Gastroesophageal sphincter (tissue), 4 donors: ENCODE measurements at regions not wholly inside any gene's neighbourhood (a gene's known extent, or its start where the extent isn't known, plus 50 kb on each side); places are given as distances from the start of the nearest gene placed in this dataset.

ENCODE experiments used
- ATAC-seq: fragments of 150-250 bp; one replicate; pipeline ENCODE4 v1.9.1; 2016; ENCODE audit warnings: mild to moderate bottlenecking, moderate library complexity
- H3K27ac ChIP-seq, 4 donors: fragments of 200-600 bp; sonication (generic) in 3 of 4; 1 replicate in 3 of 4; 2 replicates in 1 of 4; pipeline ENCODE4 v1.5.1; 2016 to 2019
- H3K27me3 ChIP-seq: fragments of 200-600 bp; sonication (generic); one replicate; pipeline ENCODE4 v1.5.1; 2019
- H3K36me3 ChIP-seq, 2 donors: fragments of 200-600 bp; sonication (generic); one replicate each; pipeline ENCODE4 v1.5.1; 2019; ENCODE audit warnings: control low read depth in 1 of 2
- H3K4me1 ChIP-seq, 3 donors: fragments of 200-600 bp; sonication (generic); 1 replicate in 2 of 3; 2 replicates in 1 of 3; pipeline ENCODE4 v1.5.1; 2016 to 2019; ENCODE audit warnings: control low read depth in 2 of 3
- H3K4me3 ChIP-seq, 2 donors: fragments of 200-600 bp; sonication (generic); one replicate each; pipeline ENCODE4 v1.5.1; 2019; ENCODE audit warnings: mild to moderate bottlenecking in 1 of 2, moderate library complexity in 1 of 2
- H3K9me3 ChIP-seq, 3 donors: fragments of 200-600 bp; sonication (generic); one replicate each; pipeline ENCODE4 v1.5.1; 2017 to 2019; ENCODE audit warnings: control low read depth in 2 of 3
- CTCF ChIP-seq, 4 experiments: fragments of 200-600 bp in 2 of 4; fragments of 450-650 bp in 2 of 4; sonication (generic) in 1 of 4; IDR thresholded peaks; one replicate each; pipeline ENCODE4 v1.5.1; 2017 to 2019; ENCODE audit warnings: antibody characterized with exemption in 4 of 4, mild to moderate bottlenecking in 2 of 4, moderate library complexity in 2 of 4
- EP300 ChIP-seq: sonication (generic); formaldehyde crosslinking; IDR thresholded peaks from one replicate; pipeline ENCODE4 v1.6.1; 2017; ENCODE audit warnings: antibody characterized with exemption, mild to moderate bottlenecking
- POLR2A ChIP-seq, 2 donors: fragments of 450-650 bp; IDR thresholded peaks; one replicate each; pipeline ENCODE4 v1.6.1; 2017; ENCODE audit warnings: antibody characterized with exemption in 2 of 2, mild to moderate bottlenecking in 2 of 2, moderate library complexity in 1 of 2
- POLR2AphosphoS5 ChIP-seq: sonication (generic); formaldehyde crosslinking; IDR thresholded peaks from one replicate; pipeline ENCODE4 v1.6.1; 2017; ENCODE audit warnings: antibody characterized with exemption
- WGBS, 2 donors: methylation state at CpG; one replicate each; pipeline ENCODE4 v1.1.5; 2018; ENCODE audit warnings: low coverage in 1 of 2; 5-methylcytosine and 5-hydroxymethylcytosine counted together

- no peak for ATAC-seq
- H3K9me3 ChIP-seq, result no peaks in the 10 kb centered on the region
- H3K4me3 ChIP-seq, result no peak overlapping the region
- WGBS, 2 donors, result 40 to 91% methylated on average over 1 to 7 of the region's 7 CpGs
- H3K4me1 ChIP-seq, result no peaks in the 10 kb centered on the region
- H3K36me3 ChIP-seq, result no peaks in the 10 kb centered on the region
- H3K27ac ChIP-seq, result no peak overlapping the region
- no peaks in the 10 kb centered on the region for H3K27me3 ChIP-seq
- no peak for TF ChIP-seq POLR2A (IDR thresholded peaks at IDR 0.05)
These were observed 134.8 kb downstream of the EHF start for GRCh38 chr11:34755671-34756070.

GRCh38 chr11:34754171-34754823 lies 133.4 kb downstream of the EHF start:
- Histone ChIP-seq H3K36me3 (no peaks in the 10 kb centered on the region), H3K27me3 (no peaks in the 10 kb centered on the region), H3K9me3 (no peaks in the 10 kb centered on the region), H3K4me1 (no peaks in the 10 kb centered on the region), H3K27ac (no peak overlapping the region), H3K4me3 (no peak overlapping the region)
- no peak for ATAC-seq
- WGBS, 2 donors, result 60 to 69% methylated on average over 3 to 8 of the region's 8 CpGs
- TF ChIP-seq CTCF (IDR thresholded peaks at IDR 0.05) (no peak), EP300 (no peak), POLR2AphosphoS5 (no peak), POLR2A (IDR thresholded peaks at IDR 0.05) (no peak)

- no peaks in the 10 kb centered on the region for H3K9me3 ChIP-seq
- TF ChIP-seq POLR2AphosphoS5, result no peak
- TF ChIP-seq CTCF (IDR thresholded peaks at IDR 0.05), result no peak
- TF ChIP-seq POLR2A (IDR thresholded peaks at IDR 0.05), result no peak
- TF ChIP-seq EP300, result no peak
- 45 to 69% methylated on average over 1 of the region's 1 CpG for WGBS, 2 donors
- no peaks in the 10 kb centered on the region for H3K36me3 ChIP-seq
- peak overlapping the region in 1 of 4 donors; percentile 34 for H3K27ac ChIP-seq
- no peak for ATAC-seq
- no peaks in the 10 kb centered on the region for H3K27me3 ChIP-seq
- no peaks in the 10 kb centered on the region for H3K4me1 ChIP-seq
- no peak overlapping the region for H3K4me3 ChIP-seq
These were observed 130.0 kb downstream of the EHF start for GRCh38 chr11:34750692-34751405.

GRCh38 chr11:34749666-34750659 lies 129.1 kb downstream of the EHF start:
- H3K9me3 ChIP-seq, result no peaks in the 10 kb centered on the region
- 69 to 76% methylated on average over 2 to 7 of the region's 8 CpGs for WGBS, 2 donors
- no peaks in the 10 kb centered on the region for H3K27me3 ChIP-seq
- H3K27ac ChIP-seq, result peak overlapping the region in 1 of 4 donors; percentile 34
- H3K36me3 ChIP-seq, result no peaks in the 10 kb centered on the region
- peak; percentile 79 for TF ChIP-seq POLR2AphosphoS5
- TF ChIP-seq POLR2A (IDR thresholded peaks at IDR 0.05), result no peak
- TF ChIP-seq EP300, result no peak
- TF ChIP-seq CTCF (IDR thresholded peaks at IDR 0.05), result no peak
- no peak overlapping the region for H3K4me3 ChIP-seq
- ATAC-seq, result peak; percentile 72
- no peaks in the 10 kb centered on the region for H3K4me1 ChIP-seq

- WGBS, 2 donors, result 68 to 80% methylated on average over 1 to 3 of the region's 3 CpGs
- no peaks in the 10 kb centered on the region for H3K9me3 ChIP-seq
- H3K4me3 ChIP-seq, result no peak overlapping the region
- H3K27me3 ChIP-seq, result no peaks in the 10 kb centered on the region
- H3K27ac ChIP-seq, result no peak overlapping the region
- no peak for TF ChIP-seq EP300
- TF ChIP-seq CTCF (IDR thresholded peaks at IDR 0.05), result no peak
- no peaks in the 10 kb centered on the region for H3K4me1 ChIP-seq
- no peaks in the 10 kb centered on the region for H3K36me3 ChIP-seq
- ATAC-seq, result no peak
These were observed 127.1 kb downstream of the EHF start for GRCh38 chr11:34748036-34748435.
